Hepatocyte (in vitro differentiated cells): ENCODE measurements at regions not wholly inside any gene's neighbourhood (a gene's known extent, or its start where the extent isn't known, plus 50 kb on each side); places are given as distances from the start of the nearest gene placed in this dataset.

Experiments used
- CTCF ChIP-seq: fragments of 200-600 bp; sonication (generic); IDR thresholded peaks from 2 replicates; pipeline ENCODE4 v1.5.1; 2016; ENCODE audit warnings: antibody characterized with exemption, mild to moderate bottlenecking; ENCODE audit not compliant: poor library complexity
- EZH2 ChIP-seq: fragments of 200-600 bp; sonication (generic); IDR thresholded peaks from 2 replicates; pipeline ENCODE4 v1.6.1; 2016; ENCODE audit warnings: antibody characterized with exemption, mild to moderate bottlenecking, borderline replicate concordance
- EZH2phosphoT487 ChIP-seq: fragments of 200-600 bp; sonication (generic); IDR thresholded peaks from one replicate; pipeline ENCODE4 v1.6.1; 2018; ENCODE audit warnings: antibody characterized with exemption, mild to moderate bottlenecking, low read depth, moderate library complexity; ENCODE audit not compliant: unreplicated experiment, severe bottlenecking

GRCh38 chr6:99030915-99031314, 83.2 kb upstream of the FBXL4 start:
- no peak for TF ChIP-seq CTCF
- TF ChIP-seq EZH2 = no peak
- no peak for TF ChIP-seq EZH2phosphoT487
